Body of pancreas (tissue), 4 donors: ENCODE measurements at regions not wholly inside any gene's neighbourhood (a gene's known extent, or its start where the extent isn't known, plus 50 kb on each side); places are given as distances from the start of the nearest gene placed in this dataset.

Experiments used
- CTCF ChIP-seq, 7 experiments: fragments of 450-650 bp in 4 of 7; fragments of 200-600 bp in 3 of 7; sonication (generic) in 3 of 7; IDR thresholded peaks; one replicate each; pipeline ENCODE4 v1.5.1; 2016 to 2019; ENCODE audit warnings: antibody characterized with exemption in 7 of 7
- POLR2A ChIP-seq, 3 donors: fragments of 450-650 bp; IDR thresholded peaks; one replicate each; pipeline ENCODE4 v1.6.1; 2016; ENCODE audit warnings: antibody characterized with exemption in 3 of 3, mild to moderate bottlenecking in 2 of 3

GRCh38 chr12:24527102-24527501 is 421.8 kb downstream of the BCAT1 start:
- TF ChIP-seq CTCF (IDR thresholded peaks at IDR 0.05), result no peak
- no peak for TF ChIP-seq POLR2A (IDR thresholded peaks at IDR 0.05)
